ACHN (cell line): ENCODE measurements at regions not wholly inside any gene's neighbourhood (a gene's known extent, or its start where the extent isn't known, plus 50 kb on each side); places are given as distances from the start of the nearest gene placed in this dataset.

Experiments
- DNase-seq: peaks from one replicate; pipeline ENCODE4 v3.0.0-alpha.2; 2015
- in situ Hi-C: cut with HindIII; loops from 2 replicates; pipeline ENCODE4 v1.10.0; 2017; ENCODE audit warnings: low sequenced_read_pairs, low pct_ligation_motif_present, low pct_unique_long_range_greater_than_20kb

DNA sequence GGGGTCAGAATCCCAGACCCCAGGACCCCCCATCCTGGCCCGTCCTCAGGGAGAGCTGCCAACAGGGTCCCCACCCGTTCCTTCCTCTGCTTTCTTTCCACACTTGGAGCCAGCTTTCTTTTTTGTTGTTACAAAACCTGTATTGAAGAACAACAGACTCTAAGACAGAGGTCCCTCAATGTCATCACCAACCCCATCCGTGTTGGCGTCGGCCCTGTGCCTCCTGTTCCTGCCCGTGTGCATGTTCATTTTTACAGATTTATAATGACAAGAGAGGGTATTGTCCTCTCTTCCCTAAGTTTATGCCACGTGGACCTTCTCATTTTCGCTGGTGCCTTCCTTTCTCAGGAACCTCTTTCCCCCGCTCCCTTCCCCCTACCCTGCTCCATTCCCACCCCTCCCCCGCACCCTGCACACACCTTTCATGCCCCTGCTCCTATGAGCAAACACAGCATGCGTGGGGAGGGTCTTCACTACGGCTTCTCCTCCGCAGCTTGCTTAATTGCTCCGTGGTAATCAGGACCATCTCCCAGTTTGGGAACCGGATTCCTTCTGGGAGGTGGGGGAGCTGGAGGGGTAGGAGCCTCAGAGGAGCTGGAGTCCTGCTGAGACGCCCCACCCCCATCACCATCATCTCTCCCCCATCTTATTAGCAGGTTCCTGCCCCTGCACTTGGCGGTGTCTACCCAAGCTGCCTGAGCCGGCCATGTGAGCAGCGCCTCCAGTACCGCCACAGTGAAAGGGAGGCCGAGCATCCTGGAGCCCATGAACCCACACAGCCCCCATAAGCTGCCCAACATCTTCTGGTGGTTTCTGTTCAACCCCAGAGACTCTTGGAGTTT is 88.0 kb upstream of the INSIG1 start:
- in situ Hi-C loops: no loop called here
- DNase-seq: no peak

DNA sequence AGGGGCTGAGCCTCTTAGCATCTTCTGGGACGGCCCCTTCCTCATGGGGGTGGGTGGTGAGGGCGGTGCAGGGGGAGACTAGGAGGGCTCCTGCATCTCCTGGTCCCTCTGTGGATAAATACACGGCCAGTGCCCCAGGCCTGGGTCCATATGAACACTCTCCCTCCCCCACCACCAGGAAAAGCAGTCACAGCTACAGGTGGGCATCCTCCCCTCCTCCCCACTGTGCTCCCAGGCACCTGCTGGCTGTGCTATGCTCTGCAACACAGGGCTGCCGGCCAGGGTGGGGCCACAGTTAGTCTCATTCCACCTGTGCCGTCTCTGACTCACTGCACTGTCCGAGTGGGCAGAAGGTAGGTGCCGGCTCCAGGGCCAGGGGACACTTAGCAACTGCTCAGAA is 87.3 kb upstream of the INSIG1 start:
- in situ Hi-C loops: no loop called here
- DNase-seq: no peak

DNA sequence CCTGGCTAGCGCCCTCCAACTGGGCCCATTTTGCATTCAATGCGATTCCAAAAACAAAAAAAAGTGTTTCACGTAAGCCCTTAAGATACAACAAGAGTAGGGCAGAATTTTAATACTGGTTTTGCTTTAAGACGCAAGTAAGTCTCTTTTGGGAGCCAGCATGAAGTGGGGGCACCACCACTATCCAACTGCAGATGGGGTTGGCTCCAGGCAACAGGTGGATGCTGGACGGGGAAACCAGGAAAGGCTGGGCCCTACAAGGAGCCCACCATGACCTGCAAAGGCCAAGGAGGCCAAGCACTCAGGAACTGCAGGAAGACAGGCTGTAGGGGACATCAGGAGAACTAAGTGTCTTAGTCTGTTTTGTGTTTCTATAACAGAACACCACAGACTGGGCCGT is 86.5 kb upstream of the INSIG1 start:
- in situ Hi-C loops: no loop called here
- no peak for DNase-seq

DNA sequence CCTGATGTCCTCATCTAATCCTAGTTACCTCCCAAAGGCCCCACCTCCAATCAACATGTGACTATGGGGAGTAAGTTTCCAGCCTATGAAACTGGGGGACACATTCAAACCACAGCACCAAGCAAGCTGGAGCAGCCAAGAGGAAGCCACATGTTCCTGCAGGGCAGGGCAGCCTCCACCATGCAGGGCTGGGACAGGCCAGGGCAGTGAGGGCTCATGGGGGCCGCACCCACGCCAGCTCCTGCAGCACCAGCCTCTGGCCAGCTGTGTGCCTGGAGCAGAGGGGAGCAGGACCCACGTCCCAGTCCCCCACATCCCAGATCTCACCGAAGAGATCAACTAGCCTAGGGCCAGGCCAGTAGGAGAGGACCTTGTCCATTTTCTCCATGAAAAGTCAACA is 85.9 kb upstream of the INSIG1 start:
- in situ Hi-C loops: no loop called here
- DNase-seq: no peak

DNA sequence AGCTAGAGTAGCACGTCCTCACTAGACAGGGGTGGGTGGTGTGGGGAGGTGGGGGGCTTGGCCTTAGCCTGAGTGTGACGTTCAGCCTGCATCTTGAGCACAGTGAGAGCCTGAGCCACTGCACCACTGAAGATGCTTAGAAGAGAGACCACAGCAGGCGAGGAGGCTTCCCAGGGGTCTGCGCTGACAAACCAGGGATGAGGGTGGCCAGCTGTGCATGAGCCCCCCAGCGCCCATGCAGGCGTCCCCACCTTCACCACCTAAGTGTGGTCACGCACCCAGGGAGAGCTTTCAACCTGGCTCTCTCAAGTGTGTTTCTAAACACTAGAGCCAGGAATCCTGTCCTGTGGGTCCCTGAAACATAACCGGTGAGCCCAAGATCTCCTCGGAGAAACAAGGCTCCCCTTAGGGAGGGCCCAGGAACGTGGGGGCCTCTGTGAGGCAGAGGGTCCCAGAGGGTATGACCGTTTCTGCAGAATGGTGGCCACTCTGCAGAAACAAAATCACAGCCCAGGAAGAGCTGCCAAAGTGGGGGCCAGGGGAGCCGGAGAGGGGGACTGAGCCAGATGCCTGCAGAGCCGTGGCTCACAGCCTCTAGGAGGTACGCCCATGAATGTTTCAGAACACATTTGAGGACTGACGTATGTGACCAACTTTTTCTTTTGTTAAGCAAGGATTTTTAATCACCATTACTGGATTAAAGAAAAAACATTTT is 85.2 kb upstream of the INSIG1 start:
- in situ Hi-C loops: no loop called here
- no peak for DNase-seq

DNA sequence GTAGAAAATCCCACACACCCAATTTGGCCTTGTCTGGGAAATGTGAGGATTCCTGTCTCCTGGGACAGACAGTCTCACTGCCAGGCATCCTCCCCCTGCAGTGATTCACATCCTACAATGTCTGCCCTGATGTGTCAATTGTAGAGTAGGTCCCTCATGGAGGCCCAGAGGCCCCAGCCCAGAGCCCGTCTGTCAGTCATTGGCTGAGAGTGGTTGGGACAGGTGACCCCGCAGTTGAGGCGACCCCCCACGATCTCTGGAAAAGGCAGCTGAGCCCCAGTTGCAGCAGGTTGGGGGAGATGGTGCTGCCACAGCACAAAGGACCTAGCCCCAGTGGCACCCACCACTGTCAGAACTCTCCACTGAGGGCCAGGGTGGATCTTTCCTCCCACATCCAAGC is 84.3 kb upstream of the INSIG1 start:
- no peak for DNase-seq
- in situ Hi-C loops: no loop called here

DNA sequence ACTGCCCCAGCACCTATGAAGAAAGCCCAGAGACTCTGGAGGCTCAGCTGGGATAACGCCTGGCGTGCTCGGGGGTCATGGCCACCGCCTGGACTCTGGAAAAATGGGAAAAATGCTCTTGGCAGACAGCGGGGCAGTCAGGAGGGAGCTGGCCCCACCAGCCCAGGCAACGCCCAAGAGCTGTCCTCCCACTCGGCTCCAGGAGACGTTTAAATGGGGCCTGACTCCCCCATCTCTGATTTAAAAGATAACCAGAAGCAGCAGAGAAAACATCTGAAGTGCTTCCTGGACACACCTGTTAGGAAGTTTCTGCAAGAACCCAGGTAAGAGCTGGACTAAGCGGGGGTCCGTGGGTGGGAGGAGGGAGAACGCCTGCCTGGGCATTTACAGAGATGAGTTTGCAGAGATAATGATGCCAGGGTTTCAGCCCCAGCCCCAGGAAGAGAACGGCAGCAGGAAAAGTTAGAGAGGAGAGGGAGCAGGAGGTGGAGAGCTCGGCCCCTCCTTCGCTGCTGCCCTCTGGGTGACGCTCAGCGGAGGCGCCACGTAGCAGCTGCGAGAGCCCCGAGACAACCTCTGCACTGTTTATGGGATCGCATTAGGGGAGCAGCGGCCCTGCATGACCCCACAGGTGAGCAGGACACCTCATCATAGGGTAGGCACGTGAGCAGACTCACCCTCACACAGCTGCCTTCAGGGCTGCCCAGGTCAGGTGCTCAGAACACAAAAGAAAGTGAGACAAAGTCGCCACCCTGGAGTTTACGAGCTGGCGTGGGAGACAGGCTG is 83.5 kb upstream of the INSIG1 start:
- DNase-seq: peak; percentile 67
- in situ Hi-C loops: no loop called here

DNA sequence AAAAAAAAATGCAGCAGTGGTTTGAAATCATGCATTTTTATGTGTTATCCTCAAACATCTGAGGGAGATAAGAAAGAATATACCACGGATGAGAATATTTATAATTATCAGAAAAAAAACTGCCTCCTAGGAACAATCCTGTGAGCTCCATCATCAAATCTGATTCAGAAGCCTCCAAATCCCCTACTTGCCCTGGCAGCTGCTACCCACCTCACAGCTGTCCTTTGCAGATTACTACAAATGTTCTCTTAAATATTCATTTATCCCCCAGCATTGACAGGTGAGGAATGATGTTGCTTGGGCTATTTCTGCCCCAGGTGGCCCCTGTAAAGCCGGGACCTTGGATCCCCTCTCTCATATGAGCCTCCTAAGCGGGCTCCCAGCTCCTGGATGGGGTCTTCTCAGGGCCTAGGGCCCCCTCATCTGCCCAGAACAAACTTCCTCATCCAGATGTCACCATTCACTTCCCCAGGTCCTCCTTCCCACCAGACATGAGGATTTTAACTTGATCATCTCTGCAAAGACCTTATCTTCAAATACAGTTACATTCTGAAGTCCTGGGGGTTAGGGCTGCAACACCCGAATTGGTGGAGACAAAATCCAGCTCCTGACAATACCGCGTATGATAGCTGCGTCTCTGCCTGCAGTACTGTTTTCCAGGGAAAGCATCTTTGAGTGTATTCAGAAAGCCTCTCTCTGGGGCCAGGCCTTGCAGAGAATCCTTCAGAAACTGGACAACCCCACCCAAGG is 81.9 kb upstream of the INSIG1 start:
- no peak for DNase-seq
- in situ Hi-C loops: no loop called here

DNA sequence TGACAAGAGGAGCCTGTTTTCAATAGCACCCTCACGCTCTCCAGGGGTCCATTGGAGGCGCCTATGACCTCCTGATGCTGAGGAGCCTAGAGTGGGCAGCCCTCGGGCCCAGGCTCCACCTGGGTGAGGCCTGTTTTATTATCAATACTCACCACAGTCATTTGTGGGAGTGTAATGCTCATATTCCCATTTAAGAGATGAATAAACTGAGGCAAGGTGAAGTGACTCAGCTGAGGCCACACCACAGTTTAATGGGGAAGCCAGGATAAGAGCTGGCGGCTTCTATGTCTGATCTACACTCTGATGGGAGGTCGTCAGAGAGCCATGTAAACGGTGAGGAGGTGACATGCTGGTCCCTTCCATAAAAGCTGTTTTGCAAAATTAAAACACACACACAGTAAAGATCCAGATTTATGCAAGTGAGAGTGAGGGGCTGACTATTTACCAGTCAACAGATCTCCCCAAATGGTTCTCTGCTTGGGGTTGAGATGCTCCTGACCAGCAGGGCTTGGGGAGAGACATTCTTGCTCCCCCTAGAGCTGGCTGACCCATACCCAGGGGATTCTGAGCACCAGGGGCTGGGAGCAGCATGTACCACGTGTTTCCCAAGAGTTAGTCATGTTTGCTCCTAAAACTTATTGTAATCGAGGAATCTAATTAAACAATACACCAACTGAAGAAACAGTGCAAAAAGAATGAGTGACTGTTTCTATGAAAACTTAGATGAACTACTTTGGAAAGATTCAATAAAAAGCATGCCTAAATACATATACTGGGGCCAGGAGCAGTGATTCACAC is 81.0 kb upstream of the INSIG1 start:
- DNase-seq: peak; percentile 50
- in situ Hi-C loops: no loop called here

DNA sequence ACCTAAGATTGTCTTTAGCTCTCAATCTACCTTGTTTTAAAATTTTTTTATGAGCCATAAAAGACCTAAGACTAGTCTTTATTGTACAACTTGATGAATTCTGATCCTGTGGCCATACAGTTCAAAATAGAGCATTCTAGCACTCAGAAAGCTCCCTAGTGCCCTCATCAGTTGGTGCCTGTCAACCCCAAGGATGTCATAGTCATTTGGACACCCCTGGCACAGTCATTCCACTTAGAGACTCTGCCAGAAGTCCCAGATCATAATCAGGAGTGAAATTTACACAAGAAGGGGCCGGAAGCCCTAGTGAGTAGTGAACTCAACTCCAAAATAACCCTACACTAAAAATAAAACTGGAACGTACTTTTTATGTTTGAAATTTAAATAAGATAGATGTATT is 80.0 kb upstream of the INSIG1 start:
- DNase-seq: no peak
- in situ Hi-C loops: no loop called here

DNA sequence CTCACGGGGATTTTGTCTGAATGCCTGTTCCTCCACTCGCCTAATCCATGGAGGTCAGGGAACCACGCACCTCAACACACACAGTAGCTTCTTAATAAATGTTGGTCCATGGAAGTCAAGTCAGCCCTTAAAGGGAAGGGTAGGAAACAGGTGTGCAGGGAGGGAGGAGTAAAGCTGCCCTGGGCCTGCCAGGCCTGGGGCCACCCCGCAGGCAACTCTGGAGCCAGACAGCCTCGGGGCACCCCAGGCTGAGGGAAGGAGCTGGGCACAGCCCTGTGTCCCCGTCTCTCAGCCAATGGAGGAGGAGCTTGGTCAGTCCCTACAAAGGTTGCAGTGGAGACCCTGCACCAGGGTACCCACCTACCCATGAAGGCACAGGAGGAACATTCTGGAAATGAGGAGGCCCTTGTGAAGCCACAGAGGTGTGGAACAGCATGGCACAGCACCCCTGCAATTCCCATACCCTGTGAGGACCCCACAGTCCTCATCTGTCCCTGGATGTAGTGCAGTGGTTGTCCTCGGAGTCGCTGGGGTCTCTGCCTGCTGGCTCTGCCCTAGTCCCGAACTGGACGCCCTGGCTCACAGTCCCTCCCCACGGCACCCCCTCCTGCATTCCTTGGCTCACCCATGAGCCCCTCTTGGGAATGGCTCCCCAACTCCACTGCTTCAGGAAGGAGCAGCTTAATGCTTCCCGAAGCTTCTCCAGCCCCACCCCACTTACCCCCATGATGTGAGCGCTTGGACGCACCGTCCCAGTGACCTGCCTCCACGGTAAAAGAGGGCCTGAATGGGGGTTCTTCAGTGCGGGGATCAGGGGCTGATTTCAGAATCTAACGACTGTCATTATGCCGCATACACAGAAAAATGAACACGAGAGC is 79.2 kb upstream of the INSIG1 start:
- no peak for DNase-seq
- in situ Hi-C loops: no loop called here

DNA sequence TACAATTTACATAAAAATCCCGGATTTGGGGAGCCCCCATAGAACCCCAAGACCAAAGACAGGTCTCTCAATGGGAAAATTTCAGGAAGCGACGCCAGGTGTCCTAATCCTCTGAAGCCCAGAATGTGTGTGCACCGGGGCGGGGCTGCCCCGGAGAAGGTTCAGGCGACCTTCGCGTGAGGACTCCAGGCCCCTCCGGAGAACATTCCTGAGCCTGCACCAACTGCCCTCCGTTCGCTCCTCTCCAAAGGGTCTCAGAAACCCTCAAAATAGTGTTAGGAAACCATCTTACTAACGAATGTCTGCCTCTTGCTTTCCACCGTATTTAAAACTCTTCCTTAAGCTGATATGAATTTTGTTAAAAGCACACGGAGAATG is 78.5 kb upstream of the INSIG1 start:
- DNase-seq: no peak
- in situ Hi-C loops: no loop called here

DNA sequence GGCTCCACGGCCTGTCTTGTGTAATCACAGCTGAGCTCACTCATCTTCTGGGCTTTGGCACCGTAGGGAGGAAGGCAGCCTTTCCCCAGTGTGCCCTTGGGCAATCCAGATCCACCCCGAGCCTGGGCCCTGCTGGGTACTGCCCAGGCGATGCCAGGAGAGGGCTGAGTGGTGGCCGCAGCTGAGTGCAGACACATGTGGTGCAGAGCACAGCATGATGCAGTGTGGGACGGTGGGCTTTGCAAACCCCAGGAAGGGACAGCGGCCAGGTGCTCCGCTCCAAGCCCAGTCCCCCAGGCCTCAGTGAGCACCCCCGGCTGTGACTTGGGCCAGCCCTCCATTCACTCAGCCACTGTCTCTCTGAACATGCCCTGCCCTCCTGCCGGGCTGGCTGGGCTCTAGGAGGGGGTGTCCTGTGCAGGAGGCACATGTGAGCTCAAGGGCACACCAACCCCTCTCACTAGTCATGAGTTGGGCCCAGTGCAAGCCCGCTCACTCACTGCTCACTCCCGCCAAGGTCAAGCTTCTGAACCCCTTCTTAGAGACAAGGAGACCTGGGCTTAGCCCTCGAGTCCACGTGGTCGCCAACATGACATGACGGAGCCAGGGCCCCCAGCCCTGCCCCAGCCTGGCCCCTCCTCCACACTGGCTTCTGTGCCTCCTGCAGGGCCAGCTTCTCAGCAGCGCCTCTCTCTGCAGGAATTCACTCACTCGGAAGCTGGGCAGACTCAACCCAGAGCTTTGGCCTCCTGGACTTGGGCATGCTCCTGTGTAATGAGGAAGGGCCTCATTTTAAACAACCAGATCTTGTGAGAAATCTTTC is 77.5 kb upstream of the INSIG1 start:
- in situ Hi-C loops: no loop called here
- DNase-seq: no peak

DNA sequence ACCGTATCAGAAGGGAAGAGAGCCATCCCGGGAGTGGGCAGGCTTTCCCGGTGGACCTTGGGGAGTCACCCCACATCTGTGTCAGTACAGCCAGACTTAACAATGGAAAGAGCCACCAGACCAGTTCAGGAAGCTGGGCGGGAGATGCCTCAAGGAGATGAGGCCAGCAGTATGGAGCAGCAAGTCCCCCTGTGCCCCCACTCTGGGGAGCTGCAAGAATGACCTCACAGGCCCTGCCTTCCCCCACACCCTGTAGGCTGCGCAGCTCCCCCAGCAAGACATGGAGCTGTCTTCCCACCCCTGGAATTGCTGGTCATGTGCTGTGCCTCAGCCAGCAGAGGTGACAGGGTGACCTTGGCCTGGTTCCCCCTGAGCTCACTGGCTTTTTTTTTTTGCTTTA is 76.8 kb upstream of the INSIG1 start:
- in situ Hi-C loops: no loop called here
- DNase-seq: no peak

DNA sequence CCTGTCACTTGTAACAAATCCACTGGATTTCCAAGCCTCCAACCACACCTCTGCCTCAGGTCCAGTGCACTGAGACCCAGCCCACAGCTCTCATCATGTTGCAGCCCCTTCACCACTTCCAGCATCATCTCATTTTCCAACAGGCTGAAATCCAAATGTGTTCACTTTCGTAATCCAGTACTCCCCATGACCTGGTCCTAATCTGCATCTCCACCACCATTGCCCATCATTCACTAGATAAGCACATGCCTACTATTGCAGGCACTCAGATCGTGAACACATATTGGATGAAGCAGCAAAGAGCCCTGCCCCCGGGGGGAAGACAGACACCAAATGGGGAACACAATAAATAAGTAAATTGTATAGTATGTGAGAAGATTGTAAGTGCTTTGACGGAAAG is 76.1 kb upstream of the INSIG1 start:
- DNase-seq: no peak
- in situ Hi-C loops: no loop called here

DNA sequence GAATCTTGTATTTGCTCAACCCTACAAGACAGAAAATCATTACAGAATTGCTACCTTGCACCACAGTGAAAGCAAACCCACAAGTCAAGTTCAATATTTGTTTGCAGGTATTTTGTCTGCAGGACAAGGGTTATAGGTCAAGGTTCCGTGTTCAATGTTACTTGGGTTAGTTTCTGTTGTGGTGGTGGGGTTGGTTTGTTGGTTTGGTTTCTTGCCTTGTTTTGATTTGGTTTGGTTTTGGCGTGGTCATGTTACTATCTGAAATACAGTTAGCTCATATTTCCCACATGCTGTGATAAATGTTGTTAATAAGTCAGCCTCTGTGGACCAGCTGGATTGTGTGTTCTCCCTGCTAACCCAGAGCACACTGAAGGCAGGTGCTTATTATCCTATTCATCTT is 75.6 kb upstream of the INSIG1 start:
- DNase-seq: no peak
- in situ Hi-C loops: no loop called here
